HG03064 (cell line): ENCODE measurements at regions not wholly inside any gene's neighbourhood (a gene's known extent, or its start where the extent isn't known, plus 50 kb on each side); places are given as distances from the start of the nearest gene placed in this dataset.
"Not testable (repeated sequence)": the region's sequence is repeated elsewhere in the genome, so short reads cannot be mapped to it uniquely, and the experiment has no call there.

Experiments
- ATAC-seq: cut with Tn5 transposase; IDR thresholded peaks from one replicate; pipeline ENCODE4 v1.9.1; 2021; ENCODE audit warnings: low read depth; ENCODE audit not compliant: unreplicated experiment

DNA sequence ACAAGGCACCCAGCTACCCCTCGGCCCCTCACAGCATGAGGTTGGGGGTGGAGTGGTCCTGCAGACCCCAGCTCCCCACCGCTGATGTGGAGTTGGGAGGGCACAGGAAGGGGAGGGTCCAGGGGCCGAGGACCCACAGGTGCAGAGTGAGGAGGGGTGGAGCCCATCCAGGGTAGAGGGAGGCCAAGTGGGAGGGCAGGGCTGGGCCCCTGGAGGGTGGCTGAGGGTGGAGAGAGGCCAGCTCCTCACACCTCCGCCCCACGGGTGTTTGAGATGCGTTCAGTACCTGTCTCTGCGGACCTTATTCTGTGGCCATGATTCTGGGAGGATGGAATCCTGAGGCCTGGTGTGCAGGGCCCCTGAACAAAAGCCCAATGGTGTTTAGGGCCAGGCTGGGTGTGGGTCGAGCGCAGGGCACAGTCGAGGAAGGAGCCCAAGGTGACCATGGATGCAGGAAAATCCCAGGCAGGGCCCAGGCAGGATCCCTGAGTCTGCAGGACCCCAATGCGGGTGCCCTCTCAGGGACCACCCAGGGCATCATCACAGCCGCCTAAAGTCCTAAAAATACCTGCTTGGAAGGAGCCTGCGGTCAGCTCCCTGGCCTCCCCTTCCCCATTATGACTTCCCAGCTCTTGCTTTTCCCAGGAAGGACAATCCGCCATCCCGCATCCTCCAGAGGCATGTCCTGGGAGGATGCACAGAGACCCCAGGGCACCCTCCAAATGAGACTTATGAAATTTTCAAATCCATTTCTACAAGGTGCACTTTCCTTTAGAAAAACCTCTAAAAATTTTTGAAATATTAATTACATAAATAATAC, 377.1 kb upstream of the SFSWAP start:
- no peak for ATAC-seq

DNA sequence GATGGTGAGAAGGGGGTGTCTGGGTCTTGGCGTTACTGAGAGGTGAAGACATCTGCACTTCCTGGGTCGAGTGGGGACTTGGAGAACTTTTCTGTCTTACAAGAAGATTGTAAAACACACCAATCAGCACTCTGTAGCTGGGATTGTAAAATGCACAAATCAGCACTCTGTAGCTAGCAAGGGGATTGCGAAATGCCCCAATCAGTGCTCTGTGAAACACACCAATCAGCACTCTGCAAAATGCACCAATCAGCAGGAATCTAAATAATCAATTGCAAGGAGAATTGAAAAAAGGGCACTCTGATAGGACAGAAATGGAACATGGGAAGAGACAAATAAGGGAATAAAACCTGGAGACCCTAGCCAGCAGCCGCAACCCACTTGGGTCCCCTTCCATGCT, 376.1 kb upstream of the SFSWAP start:
- no peak for ATAC-seq

DNA sequence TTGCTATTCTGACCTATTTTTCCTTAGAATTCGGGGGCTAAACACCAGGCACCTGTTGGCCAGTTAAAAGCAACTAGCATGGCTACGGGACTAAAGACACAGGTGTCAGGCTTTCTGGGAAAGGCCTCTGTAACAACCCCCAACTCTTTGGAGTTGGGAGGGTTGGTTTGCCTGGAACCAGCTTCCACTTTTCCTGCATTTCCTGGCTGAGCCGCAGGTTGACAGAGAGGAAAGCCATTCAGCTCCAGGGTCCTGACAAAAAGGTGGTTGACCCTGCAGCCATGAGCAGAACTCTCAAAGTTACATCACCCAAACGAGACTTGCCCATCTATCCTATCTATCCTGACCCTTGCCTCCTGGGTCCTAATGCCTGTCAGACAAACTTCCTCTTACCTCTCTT, 375.4 kb upstream of the SFSWAP start:
- no peak for ATAC-seq

DNA sequence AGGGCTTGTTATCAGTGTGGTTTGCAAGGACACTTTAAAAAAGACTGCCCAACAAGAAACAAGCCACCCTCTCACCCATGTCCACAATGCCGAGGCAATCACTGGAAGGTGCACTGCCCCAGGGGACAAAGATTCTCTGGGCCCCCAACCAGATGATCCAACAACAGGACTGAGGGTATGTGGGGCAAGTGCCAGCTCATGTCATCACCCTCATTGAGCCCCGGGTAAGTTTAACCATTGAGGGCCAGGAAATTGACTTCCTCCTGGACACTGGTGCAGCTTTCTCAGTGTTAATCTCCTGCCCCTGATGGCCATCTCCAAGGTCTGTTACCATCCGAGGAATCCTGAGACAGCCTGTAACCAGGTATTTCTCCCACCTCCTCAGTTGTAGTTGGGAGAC, 373.0 kb upstream of the SFSWAP start:
- ATAC-seq, result not testable (repeated sequence)

DNA sequence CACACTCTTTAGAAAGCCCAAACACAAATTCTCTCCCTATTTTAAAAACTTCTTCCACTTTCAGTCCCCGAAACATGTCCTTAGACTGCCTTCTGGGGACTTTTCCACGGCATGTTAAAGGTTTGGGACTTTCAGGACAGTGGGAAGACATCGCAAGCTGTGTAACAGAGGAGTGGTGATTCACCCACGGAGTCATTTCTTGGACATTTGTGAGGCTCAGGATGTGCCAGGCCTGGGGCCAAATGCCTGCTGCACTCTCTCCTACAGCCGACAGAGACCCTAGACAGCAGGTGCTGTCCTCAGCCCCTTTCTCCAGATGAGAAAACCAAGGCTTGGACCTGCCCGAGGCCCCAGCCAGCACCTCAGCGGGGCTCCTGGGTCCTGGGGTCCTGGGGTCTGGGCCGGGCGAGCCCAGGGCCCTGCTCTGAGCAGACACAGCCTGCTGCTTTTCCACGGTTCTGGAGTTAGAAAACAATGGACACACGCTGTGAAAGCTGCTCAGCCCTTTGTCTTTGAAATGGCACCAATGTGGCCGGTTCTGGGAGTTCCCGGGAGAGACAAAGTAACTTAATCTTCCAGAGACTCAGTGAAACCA, 370.2 kb upstream of the SFSWAP start:
- ATAC-seq, result no peak

DNA sequence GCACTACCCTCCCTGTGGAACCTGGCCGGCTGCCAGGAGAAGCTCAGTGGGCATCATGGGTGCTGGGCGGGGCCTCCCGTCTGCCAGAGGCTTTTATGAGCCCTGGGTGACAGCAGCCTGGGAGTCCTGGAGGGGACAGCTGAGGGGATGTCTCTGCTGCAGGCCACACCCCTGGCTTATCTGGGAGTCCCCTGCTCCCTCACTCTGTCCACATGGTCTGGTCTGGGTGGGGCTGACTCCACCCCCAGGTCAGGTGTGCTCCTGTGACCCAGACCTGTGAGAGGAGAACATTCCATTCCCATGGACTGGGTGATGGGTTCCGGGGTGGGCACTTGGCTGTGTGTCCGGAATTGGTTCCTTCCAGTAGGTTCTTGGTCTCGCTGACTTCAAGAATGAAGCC, 369.3 kb upstream of the SFSWAP start:
- not testable (repeated sequence) for ATAC-seq

DNA sequence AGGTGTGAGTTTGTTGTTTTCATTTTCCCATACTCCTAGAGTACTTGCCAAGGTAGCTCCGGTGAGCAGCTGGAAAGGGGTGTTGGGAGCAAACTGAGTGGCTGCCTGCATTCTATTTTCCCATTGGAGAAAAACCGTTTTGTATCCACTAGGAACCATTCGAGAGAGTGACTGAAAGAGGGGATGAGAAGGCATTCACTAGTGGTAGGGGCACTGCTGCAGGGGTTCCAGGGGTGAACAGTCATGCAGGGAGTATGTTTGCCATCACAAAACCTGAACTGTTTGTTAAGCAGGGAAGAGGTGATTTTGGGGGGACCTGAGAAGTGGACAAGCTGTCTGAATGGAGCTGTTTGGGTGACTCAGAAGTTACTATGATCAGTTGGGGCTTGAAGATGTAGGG, 367.5 kb upstream of the SFSWAP start:
- ATAC-seq, result not testable (repeated sequence)

DNA sequence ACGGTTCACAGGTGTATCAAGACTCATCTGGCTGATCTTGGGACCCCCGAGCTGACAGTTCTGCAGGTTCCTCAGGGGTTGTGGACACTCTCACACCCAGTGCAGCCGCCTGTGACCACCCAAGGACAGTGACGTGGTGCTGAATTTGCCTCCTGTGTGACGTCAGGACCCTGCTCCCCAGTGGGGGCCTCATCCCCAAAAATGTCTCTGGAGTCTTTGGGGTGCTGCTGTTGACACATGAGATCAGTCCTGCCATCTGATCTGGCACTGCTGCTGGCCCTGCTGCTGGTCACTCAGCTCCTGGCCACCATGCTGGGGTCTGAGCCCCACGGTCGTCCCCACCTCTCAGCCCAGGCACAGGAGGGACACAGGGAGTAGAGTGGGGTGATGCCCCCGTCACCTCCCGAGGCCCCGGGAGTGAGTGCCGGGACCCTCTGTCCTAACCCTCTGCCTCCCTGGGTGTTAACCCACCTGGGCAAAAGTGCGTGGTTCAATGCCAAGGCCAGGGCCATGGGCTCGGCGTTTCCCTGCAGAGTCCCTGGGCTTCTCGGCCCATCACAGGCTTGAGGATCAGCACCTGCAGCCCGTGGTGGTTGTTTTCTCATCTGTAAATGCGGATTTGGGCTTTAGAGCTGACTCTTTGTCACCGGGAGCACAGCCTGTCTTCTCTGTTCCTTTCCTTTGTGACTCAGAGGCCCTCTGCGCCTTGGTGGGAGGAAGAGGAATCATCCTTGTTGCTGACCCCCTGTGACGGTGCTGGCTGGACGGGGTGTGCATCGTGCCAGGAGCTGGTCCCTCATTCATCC, 366.0 kb upstream of the SFSWAP start:
- not testable (repeated sequence) for ATAC-seq

DNA sequence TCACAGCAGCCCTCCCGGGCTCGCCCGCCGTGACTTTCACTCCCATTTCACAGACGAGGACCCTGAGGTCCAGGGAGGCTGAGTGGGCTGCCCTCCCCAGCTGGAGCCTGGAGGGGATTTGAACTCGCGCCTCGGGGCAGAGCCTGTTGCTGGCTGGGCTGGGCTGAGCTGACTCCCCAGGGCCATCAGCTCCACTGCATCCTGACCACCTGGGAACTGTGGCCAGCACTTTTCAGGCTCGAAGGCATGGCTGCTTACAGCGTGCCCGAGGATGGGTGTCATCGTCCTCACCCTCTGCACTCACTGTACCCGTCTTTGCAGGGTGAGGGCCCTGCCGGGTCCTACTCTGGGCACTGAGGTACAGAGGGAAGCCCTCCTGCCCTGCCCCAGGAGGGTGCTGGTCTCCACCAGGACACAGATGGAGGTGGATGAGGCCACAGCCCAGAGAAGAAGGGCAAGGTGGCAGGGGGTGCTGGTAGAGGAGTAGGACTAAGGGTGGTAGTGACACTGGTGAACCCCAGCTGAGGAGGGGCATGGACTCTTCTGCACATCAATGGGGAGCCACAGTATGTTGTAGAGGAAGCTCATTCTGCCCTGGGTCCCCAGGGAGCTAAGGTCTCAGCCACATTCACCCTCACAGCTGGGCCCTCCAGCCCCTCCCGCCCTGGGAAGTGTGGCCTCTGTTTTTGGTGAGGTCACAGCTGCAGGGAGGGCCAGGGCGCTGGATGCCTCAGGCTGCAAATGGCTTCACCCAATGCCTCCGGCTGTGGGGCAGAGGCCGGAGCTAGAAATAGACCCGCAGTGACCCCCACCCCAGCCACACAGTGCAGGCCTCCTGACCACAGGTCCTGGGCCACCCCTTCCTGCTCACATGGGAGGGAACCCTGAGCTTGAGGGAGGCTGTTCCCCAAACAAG, 365.1 kb upstream of the SFSWAP start:
- ATAC-seq, result no peak

DNA sequence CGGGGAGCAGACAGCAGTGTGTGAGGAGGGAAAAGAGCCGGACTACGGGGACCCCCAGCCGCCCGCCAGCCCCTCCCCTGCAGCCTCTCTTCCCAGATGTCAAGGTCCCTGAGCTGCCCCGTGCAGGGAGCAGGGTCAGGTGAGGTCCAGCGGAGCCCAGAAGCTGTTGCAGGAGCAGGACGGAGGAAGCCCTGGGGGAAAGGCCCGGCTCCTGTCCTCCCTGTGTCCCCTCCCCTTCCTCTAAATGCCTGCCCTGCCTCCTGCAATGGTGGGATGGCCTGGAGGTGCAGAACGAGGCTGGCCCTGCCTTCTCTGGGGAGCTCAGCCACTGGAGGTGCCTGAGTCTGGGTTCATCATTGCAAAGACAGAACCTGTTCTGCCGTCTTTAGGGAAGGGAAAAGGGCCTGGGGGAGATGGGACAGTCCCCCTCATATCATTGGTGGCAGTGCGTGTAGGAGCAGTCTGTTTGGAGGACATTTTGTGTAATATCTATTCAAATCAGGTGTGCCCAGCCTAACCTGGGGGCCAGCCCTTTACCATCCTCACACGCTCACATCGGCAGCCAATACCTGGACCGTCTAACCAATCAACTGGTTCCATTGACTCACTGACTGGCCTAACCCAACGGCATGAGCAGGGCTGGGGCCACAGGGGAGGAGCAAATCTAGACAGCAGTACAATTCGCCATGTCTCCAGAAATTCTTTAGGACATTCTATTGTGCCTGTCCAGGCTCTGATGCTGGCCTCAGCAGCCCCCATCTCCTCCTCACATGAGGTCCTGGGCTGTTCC, 364.1 kb upstream of the SFSWAP start:
- no peak for ATAC-seq

DNA sequence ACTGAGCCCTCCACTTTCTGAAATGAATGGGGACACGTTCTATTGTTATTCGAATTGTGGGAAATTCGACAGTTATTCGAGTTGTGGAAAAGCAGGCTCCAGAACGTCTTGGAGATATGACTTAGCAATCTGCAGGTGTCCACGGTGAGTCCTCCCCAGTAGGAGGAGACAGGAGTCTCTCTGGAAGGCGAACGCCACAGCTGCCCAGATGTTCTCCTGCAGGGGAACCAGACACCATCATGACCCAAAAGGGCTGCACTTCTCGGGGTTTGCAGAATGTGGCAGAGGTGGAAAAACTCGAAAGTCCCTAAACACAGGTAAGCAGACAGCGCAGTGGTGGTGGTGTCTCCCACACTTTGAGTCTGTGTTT, 363.6 kb upstream of the SFSWAP start:
- ATAC-seq, result no peak

DNA sequence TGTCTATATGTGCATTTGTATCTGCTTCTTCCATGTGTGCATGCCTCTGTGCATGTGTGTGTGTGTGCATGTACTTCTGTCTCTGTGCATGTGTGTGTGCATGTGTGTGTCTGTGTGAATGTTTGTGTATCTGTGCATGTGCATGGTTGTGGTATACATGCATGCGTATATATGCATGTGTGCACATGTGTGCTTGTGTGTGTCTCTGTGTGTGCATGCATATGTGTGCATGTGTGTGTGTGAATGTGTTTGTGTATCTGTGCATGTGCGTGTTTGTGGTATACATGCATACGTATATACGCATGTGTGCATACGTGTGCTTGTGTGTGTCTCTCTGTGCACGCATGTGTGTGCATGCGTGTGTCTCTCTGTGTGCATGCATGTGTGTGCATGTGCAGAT, 363.2 kb upstream of the SFSWAP start:
- no peak for ATAC-seq

DNA sequence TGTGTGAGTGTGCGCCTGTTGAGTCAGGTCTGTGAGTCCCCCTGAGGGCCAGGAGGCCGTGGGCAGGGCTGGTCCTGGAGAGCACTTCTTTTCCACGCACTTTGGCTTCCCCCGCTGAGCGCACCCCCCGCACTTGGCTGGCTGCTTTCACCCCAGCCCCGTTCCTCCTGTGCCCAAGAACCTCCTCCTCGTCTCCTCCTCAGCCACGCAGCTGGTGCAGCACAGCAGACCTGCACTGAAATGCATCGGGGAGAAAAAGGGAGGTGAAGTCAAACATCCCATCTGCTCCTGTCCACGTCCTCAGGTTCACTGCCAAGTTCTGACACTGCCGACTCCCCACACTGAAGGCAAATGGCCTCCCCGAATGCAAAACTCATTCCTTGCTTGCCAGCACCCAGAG, 362.7 kb upstream of the SFSWAP start:
- no peak for ATAC-seq

DNA sequence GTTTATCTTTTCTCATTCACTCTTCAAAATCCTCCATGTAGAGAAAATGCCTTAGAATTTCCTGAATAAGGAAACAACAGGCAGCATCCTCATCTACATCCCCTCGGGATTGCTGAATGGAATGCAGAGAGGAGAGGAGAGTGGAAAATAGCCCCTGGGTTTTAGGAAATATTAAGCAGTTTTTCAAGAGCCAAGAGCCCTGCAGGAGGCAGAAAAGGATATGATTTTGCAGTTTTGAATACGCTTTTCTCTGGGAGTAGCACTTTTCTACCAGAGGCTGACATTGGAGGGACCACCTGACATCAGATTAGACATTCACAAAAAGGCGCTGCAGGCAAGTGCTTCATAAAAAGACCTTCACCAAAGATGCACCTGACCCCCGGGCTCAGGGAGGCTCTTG, 362.2 kb upstream of the SFSWAP start:
- ATAC-seq, result no peak

DNA sequence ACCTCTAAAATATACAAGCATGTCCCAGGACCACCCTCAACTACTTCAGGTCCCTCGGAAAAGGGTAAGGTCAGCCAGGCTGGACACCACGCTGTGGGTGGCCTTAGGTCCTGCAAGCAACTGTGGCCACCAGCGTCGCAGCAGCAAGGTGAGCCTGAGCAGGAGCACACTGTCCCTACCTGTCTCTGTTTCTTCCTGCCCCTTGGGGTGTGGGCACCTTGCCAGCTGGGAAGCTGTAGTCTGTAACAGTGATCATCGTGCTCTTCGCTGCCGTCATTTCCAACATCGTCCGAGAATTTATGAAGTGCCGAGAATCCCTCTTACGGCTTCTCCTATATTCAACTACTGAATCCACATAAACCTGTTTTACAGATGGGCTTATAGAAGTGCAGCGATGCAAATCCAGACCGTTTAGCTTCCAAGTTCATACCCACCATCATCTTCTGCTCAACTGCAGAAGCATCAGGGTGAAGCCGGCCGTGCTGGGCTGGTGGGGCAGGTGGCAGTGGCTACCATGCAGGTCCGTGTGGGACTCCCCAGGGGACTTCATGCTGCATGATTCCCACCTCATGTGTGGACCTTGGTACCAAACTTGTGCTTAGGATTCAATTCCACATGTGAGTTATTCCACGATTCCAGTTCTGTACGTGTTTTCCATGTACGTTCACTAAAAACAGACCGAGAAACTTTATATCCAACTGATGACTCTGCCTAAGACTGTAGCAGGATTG, 361.3 kb upstream of the SFSWAP start:
- no peak for ATAC-seq

DNA sequence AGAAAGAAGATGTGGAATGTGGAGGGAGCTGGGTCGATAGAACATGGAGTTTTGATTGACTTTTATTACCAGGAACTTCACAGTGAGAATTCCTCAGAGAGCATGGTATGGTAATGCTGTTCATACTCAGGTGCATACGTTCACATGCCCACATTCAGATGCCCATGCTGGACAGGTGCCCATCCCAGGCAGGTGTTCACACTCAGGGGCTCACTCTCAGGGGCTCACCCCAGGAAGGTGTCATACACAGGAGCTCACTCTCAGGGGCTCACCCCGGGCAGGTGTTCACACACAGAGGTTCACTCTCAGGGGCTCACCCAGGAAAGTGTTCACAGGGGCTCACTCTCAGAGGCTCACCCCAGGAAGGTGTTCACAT, 360.0 kb upstream of the SFSWAP start:
- no peak for ATAC-seq

DNA sequence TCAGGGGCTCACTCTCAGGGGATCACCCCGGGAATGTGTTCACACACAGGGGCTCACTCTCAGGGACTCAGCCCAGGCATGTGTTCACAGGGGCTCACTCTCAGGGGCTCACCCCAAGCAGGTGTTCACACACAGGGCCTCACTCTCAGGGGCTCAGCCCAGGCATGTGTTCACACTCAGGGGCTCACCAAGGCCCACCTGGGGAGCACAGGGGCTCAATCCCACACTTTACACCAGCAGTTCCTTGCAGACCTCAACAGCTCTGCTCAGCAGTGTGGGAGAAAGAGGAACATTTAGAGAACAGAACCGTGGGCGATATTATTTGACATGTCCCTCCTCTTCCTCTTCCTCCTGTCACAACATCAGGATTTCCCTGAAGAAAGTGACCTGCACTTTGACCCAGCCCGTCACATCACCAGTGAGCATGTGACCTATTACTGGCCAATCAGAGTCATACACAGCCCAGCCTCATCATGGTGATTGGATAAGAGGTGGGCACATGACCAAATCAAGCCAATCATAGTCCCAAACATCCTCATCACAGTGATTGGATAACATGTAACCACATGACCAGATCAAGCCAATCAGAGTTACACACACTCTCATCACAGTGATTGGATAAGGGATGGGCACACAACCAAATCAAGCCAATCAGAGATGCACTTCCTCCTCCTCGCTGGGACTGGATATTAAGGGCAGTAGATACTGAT, 359.4 kb upstream of the SFSWAP start:
- ATAC-seq, result no peak

DNA sequence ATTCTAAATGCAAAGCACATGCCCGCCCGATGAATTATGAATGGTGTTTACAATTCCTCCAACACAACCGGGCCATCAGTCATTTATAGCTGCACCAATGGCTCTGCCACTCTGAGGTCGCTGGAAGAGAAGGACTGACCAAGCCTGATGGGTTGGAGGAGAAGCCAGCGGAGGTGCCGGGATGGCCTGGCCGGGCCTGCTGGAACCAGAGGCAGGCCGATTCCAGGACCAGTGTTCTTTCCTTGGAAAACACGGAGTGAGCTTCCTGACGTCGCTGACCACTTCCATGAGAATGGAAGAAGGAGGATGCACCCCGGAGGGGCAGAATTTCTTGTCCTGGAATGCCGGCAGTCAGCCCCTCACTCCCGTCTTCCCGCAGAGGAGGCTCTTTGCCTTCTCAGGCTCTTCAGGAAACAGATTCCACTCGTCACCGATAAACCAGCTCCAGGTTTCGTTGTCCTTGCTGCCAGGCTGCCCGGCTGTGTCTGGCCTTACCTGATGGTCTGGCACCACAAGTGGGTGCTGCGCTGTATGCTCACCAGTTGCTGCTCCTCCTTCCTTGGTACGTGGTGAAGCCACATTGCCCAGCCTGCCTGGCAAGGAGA, 358.5 kb upstream of the SFSWAP start:
- no peak for ATAC-seq
